Endodermal cell (in vitro differentiated cells): ENCODE measurements at regions not wholly inside any gene's neighbourhood (a gene's known extent, or its start where the extent isn't known, plus 50 kb on each side); places are given as distances from the start of the nearest gene placed in this dataset.

Experiments
- DNase-seq: peaks from one replicate; pipeline ENCODE4 v3.0.0-alpha.2; 2017
- H3K27ac ChIP-seq: 2 replicates; pipeline ENCODE4 v1.5.1; 2013; ENCODE audit warnings: mild to moderate bottlenecking, low read depth, low read length, moderate library complexity
- H3K27me3 ChIP-seq: 2 replicates; pipeline ENCODE4 v1.6.1; 2013; ENCODE audit warnings: mild to moderate bottlenecking, low read length, moderate library complexity; ENCODE audit not compliant: insufficient read depth, control insufficient read depth, poor library complexity, severe bottlenecking
- H3K36me3 ChIP-seq: 2 replicates; pipeline ENCODE4 v1.7.0; 2013; ENCODE audit warnings: mild to moderate bottlenecking, low read length, moderate library complexity; ENCODE audit not compliant: control insufficient read depth, insufficient read depth
- H3K4me1 ChIP-seq: one replicate; pipeline ENCODE4 v1.7.0; 2013; ENCODE audit warnings: low read length; ENCODE audit not compliant: control insufficient read depth, insufficient read depth
- H3K4me3 ChIP-seq: 2 replicates; pipeline ENCODE4 v1.5.1; 2013; ENCODE audit warnings: mild to moderate bottlenecking, low read length, moderate library complexity
- H3K9ac ChIP-seq: 2 replicates; pipeline ENCODE4 v1.6.1; 2013; ENCODE audit warnings: mild to moderate bottlenecking, low read length, moderate library complexity; ENCODE audit not compliant: poor library complexity, severe bottlenecking; ENCODE audit errors: extremely low read depth
- H3K9me3 ChIP-seq: 2 replicates; pipeline ENCODE4 v1.6.1; 2013; ENCODE audit warnings: mild to moderate bottlenecking, low read length, moderate library complexity; ENCODE audit not compliant: control insufficient read depth
- H3K27ac Mint-ChIP-seq: 2 replicates; pipeline ENCODE4 v1.8.0; 2020; ENCODE audit warnings: mixed read lengths
- H3K27me3 Mint-ChIP-seq: 2 replicates; pipeline ENCODE4 v1.8.0; 2021; ENCODE audit warnings: mild to moderate bottlenecking, mixed read lengths; ENCODE audit not compliant: insufficient read depth
- H3K36me3 Mint-ChIP-seq: 2 replicates; pipeline ENCODE4 v1.8.0; 2020; ENCODE audit warnings: low read depth, mixed read lengths
- H3K4me1 Mint-ChIP-seq: 2 replicates; pipeline ENCODE4 v1.8.0; 2020; ENCODE audit warnings: mixed read lengths
- H3K4me3 Mint-ChIP-seq: 2 replicates; pipeline ENCODE4 v1.8.0; 2020; ENCODE audit warnings: mild to moderate bottlenecking, moderate library complexity, mixed read lengths
- H3K9me3 Mint-ChIP-seq: 2 replicates; pipeline ENCODE4 v1.8.0; 2020; ENCODE audit warnings: mild to moderate bottlenecking, mixed read lengths
- WGBS, 2 experiments: methylation state at CpG; one replicate each; pipeline versions ENCODE4 v1.1.5 to v1.1.7; 2013; ENCODE audit warnings: missing lambda C conversion rate in 2 of 2, mixed read lengths in 1 of 2; ENCODE audit not compliant: insufficient coverage in 1 of 2, insufficient read length in 1 of 2; 5-methylcytosine and 5-hydroxymethylcytosine counted together
- TF ChIP-seq, protein P1 (sequence below): fragments of 200-600 bp; sonication (generic); conservative IDR thresholded peaks from 2 replicates; pipeline ENCODE4 v1.5.0; 2021; ENCODE audit warnings: antibody characterized with exemption, mild to moderate bottlenecking

DNA sequence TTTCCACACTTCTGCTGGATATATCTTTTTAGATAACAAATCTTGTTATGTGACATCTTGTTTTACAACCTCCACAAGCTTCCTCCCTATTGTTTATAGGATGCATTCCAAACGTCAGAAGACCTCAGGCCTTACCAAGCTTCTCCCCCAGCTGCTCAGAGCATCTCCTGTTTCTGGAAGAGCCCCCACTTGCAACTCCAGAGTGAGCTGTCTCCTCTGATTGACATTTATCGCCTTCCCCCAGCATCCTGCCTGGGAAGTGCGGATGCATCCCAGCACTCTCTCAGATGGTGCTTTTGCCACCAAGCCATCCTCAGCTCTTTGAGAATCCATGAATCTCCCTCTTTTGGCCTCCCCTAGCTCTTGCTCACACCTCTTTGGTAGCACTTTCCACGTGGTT lies 123.5 kb downstream of the LRRC70 start:
- no peak overlapping the region for H3K4me3 Mint-ChIP-seq

GRCh38 chr5:62701036-62701435 lies 122.4 kb downstream of the LRRC70 start:
- no peak overlapping the region for H3K9ac ChIP-seq
- no peaks in the 10 kb centered on the region for H3K27me3 ChIP-seq
- H3K4me1 Mint-ChIP-seq, result no peaks in the 10 kb centered on the region
- no peaks in the 10 kb centered on the region for H3K4me1 ChIP-seq
- WGBS, 2 experiments, result 75 to 86% methylated on average over 1 of the region's 1 CpG
- no peaks in the 10 kb centered on the region for H3K9me3 Mint-ChIP-seq
- no peak overlapping the region for H3K27ac Mint-ChIP-seq
- DNase-seq, result no peak
- no peaks in the 10 kb centered on the region for H3K36me3 Mint-ChIP-seq
- no peak overlapping the region for H3K4me3 Mint-ChIP-seq
- H3K4me3 ChIP-seq, result no peak overlapping the region
- no peaks in the 10 kb centered on the region for H3K36me3 ChIP-seq
- TF ChIP-seq, protein P1, sequence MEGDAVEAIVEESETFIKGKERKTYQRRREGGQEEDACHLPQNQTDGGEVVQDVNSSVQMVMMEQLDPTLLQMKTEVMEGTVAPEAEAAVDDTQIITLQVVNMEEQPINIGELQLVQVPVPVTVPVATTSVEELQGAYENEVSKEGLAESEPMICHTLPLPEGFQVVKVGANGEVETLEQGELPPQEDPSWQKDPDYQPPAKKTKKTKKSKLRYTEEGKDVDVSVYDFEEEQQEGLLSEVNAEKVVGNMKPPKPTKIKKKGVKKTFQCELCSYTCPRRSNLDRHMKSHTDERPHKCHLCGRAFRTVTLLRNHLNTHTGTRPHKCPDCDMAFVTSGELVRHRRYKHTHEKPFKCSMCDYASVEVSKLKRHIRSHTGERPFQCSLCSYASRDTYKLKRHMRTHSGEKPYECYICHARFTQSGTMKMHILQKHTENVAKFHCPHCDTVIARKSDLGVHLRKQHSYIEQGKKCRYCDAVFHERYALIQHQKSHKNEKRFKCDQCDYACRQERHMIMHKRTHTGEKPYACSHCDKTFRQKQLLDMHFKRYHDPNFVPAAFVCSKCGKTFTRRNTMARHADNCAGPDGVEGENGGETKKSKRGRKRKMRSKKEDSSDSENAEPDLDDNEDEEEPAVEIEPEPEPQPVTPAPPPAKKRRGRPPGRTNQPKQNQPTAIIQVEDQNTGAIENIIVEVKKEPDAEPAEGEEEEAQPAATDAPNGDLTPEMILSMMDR, result no peak
- H3K27me3 Mint-ChIP-seq, result no peaks in the 10 kb centered on the region
- H3K27ac ChIP-seq, result no peak overlapping the region
- H3K9me3 ChIP-seq, result no peaks in the 10 kb centered on the region

More for the DNA sequence above, 123.5 kb downstream of the LRRC70 start:
- no peak overlapping the region for H3K4me3 ChIP-seq
- WGBS, 2 experiments, result 78 to 95% methylated on average over 3 to 4 of the region's 4 CpGs
- H3K36me3 Mint-ChIP-seq, result no peaks in the 10 kb centered on the region
- H3K27ac ChIP-seq, result no peak overlapping the region
- no peaks in the 10 kb centered on the region for H3K36me3 ChIP-seq
- no peaks in the 10 kb centered on the region for H3K9me3 ChIP-seq
- H3K4me1 ChIP-seq, result no peaks in the 10 kb centered on the region
- TF ChIP-seq, protein P1, result no peak
- no peaks in the 10 kb centered on the region for H3K27me3 ChIP-seq
- H3K4me1 Mint-ChIP-seq, result no peaks in the 10 kb centered on the region
- no peak overlapping the region for H3K9ac ChIP-seq
- no peaks in the 10 kb centered on the region for H3K27me3 Mint-ChIP-seq
- H3K9me3 Mint-ChIP-seq, result no peaks in the 10 kb centered on the region
- DNase-seq, result no peak
- no peak overlapping the region for H3K27ac Mint-ChIP-seq

DNA sequence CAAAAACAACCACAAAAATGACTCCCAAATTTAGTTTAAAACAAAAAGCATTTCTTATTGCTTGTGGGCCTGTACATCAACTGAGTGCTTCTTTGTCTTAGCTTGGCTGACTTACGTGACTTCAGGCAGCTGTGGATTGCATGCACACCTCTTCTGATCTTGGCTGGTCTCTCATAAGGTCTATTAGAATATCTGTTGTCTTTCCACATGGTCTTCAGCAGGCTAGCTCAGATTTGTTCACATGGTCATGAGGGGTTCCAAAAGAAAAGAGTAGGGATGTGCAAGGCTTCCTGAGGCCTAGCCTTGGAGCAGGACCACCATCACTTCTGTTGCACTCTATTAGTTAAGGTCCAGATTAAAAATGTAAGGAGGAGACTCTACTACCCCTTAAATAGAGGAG lies 120.1 kb downstream of the LRRC70 start:
- H3K4me3 ChIP-seq, result no peak overlapping the region
- TF ChIP-seq, protein P1, result no peak
- no peak overlapping the region for H3K9ac ChIP-seq
- WGBS, 2 experiments, result 89 to 90% methylated on average over 1 of the region's 1 CpG
- H3K4me1 ChIP-seq, result no peaks in the 10 kb centered on the region
- Mint-ChIP-seq H3K4me3 (no peak overlapping the region), H3K27me3 (no peaks in the 10 kb centered on the region), H3K4me1 (no peaks in the 10 kb centered on the region), H3K36me3 (no peaks in the 10 kb centered on the region), H3K9me3 (no peaks in the 10 kb centered on the region), H3K27ac (no peak overlapping the region)
- H3K9me3 ChIP-seq, result no peaks in the 10 kb centered on the region
- H3K27me3 ChIP-seq, result no peaks in the 10 kb centered on the region
- H3K27ac ChIP-seq, result no peak overlapping the region
- H3K36me3 ChIP-seq, result no peaks in the 10 kb centered on the region
- DNase-seq, result no peak
